GM19023 (cell line): ENCODE measurements at regions not wholly inside any gene's neighbourhood (a gene's known extent, or its start where the extent isn't known, plus 50 kb on each side); places are given as distances from the start of the nearest gene placed in this dataset.

Experiments
- ATAC-seq: cut with Tn5 transposase; IDR thresholded peaks from one replicate; pipeline ENCODE4 v1.9.1; 2021; ENCODE audit warnings: mild to moderate bottlenecking, moderate library complexity; ENCODE audit not compliant: unreplicated experiment

DNA sequence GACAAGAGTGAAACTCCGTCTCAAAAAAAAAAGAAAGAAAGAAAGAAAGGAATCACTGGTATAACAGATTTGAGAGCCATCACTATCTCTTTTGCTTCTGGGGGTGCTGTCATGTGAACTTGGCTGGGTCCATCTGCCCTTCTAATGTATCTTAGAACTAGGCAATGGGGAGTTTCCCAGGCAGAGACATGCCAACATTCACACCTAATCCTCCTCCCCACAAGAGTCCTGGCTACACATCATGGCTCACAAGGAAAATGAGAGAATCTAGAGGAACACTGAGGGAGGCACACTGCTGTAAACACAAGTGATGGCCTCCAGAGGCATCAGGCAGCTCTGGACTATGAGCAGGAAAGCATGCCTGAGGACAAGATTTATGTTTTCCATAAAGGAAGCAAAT, 67.8 kb upstream of the PPP2R3A start:
- no peak for ATAC-seq

DNA sequence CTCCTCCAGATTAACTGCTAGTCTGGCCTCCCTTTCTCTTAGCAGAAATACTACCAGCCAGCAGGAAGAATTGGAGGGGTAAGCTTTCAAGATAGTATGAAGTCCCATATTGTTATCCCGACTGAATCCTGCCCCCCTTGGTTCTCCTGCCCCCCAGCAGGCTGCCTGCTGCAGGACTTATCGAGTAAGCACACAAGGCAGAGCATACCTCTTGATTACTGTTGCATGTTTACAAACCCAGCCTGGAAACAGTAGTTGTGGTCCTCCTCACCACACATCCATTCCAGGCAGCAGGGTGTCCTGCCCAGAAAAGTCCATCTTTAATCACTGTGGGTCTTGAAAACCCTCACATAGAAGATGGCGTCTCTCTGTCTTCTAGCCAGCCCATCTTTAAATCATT, 66.8 kb upstream of the PPP2R3A start:
- ATAC-seq, result no peak

DNA sequence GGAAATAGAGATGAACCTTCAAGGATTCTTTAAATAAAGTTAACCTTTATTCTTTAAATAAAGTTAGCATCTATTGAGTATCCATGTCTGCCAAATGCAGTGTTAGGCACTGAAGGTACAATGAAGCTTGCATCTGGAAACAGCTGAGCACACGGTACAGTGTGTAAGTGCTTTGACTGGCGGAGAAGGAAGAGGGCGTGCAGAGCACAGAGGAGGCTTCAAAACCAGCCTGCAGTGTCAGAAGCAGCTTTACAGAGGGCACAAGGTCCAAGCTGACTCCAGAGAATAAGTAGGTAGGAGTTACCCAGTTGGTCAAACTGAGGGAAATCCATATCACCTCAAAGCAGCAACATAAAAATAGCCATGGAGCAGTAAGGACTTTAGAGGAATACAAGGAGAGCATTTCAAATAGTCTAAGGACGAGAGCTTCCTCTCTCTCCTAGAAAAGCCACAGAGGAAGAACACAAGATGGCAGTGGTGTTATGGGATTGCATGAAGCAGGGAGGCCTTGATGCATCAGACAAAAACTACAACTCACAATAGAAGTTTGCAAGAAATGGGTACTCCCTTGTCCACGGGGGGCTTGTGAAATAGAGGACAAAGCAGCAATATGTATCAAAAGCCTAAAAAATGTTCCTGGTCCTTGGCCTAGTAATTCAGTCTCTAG, 60.3 kb upstream of the PPP2R3A start:
- ATAC-seq, result no peak

DNA sequence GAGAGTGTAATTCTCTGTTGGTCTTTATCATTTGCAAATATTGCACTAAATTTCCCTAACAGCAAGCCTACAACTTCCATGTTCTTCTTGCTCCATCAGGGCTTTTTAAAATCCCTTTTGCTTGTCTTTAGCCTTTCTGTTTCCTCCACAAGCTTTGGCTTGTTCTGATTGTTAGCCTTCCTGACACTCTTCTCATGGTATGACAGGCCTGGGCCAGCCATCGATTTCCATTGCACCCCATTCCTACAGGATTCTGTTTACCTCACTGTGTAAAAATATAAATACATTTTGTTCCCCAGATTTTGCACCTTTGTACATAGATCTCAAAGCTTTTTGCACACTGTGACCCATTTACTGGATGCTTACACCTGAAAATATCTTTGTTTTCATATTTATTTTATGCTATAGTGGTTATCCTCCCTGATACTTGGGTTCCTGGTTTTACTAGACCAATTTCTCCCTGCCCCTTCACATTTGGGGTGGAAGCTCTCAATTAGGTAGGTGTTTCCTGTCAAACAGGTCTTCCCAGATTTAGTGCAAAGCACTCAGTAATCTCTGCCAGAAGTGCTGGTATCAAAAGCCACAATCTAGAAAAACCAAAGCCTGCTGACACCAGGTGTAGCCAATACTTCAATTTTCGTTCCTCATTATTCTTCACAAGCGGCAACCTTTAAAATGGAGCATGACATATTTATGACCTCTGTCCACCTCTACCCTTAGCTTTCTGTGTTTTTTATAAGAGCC, 57.9 kb upstream of the PPP2R3A start:
- no peak for ATAC-seq

DNA sequence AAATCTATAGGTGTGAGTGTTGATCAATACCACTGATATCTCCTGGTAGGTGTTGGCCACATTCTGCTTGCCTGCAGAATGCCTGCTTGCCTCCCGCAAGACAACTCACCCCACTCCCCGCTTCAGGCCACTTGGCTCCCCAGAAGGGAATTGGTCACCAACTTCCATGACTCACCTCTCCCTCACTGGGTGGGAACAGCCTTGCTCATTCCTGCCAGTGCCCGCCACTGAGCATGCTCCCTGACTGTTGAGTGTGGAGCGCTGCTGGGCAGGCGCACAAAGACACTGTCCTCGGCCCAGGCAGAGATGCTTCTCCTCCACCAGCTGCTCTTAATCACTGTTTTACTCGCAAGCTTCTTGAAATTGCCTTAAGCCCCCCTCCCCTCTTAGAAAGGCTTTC, 57.3 kb upstream of the PPP2R3A start:
- no peak for ATAC-seq

DNA sequence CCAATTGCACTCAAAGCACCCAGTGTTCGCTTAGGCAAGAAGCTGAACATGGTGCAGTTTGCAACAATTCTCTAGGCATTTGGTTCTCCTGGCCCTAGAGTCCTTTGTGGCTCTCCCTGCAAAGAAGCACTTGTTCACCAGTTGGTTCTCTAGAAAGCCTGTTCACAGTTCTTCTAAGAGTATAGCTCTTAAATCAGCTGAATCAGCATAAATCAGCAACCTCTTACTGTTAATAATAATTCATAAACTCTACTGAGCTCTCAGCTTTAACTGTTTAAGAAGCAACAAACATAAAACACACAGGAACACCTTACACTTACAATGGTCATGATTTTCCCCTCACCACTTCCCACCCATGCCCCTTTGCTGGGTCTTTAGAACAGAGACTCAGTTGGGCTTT, 56.8 kb upstream of the PPP2R3A start:
- ATAC-seq, result no peak

DNA sequence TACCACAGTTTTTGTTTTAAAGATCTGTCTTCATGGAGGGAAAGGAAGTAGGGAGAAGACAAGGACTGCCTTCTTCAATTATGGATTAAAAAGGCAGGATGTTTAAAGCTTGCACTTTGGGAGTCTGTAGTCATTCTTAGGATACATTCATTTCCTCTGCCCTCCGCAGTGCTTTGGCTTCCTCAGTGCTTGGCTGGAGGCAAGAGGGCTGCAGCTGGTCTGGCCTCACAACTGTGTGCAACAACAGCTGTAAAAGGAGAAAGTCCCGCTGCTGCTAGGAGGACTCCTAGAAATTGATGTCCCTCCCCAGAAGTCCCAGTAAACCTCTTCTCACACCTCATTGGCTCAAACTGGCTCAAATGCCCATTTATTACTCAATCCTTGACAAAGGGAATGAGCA, 54.4 kb upstream of the PPP2R3A start:
- no peak for ATAC-seq

DNA sequence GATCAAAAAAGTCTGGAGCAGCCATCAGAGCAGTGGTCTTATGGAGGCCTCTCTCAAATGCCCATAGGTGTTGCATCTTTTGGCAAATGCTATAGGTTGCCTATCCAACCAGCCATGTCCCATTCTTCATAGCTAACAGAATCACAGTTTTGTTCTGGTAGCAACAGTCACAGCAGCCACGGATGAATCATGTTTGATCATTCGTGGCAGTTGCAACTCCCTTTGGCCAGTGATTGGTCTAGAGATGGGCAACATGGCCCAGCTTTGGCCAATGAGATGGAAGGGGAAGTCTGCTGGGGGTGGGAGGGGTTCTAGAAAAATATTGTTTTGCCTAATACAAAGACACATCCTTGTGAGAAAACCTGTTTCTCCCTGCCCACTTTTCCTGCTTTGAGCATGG, 50.3 kb upstream of the PPP2R3A start:
- ATAC-seq, result no peak
